ENCODE measurements at regions not wholly inside any gene's neighbourhood (a gene's known extent, or its start where the extent isn't known, plus 50 kb on each side); places are given as distances from the start of the nearest gene placed in this dataset.

DNA sequence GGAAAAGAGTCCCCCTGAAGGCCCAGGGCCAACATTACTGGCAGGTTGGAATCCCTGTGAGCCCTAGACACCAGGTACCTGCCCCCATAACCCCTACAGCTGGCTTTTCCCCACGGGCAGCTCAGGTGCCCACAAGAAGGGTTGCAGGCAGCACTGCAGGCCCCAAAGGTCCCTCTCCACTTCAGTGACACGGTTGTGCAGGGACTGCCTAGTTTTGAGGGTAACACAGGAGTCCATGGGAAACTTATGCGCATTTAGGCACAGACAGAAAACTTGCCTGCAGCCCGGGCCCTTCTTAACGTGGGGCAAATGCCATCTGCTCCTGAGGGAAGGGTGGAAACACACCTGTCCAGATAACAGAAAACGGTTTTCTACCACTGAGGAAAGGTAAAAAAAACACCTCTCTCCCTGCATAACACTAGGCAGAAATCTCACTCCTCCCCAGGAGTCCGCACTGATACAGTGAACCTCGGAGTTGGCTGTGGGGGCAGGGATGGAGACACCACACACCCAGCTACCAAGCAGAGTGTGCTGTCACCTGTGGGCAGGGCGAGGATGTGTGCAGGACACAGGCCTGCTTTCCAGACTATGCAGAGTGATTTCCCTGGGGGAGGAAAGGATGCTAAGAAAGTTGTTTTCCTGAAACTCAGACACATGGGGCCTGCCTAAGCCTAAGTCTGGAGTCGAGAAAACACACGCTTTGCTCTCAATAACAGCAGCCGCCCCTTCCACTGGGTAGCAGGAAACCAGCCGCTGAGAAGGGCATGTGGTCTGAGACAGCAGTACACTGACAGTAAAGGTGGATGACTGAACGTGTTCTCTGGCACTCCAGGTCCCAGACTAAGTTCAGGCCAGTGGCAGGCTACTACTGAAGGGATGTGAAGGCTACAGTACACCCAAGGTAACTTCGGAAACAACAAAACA lies 819.4 kb downstream of the DCDC2C start:
- no peaks in the 10 kb centered on the region for H3K4me1 Mint-ChIP-seq (ENCODE audit: low read depth)
- H3K36me3 Mint-ChIP-seq = no peaks in the 10 kb centered on the region
- H3K9me3 Mint-ChIP-seq = peaks cover 15% of the 10 kb centered on the region

DNA sequence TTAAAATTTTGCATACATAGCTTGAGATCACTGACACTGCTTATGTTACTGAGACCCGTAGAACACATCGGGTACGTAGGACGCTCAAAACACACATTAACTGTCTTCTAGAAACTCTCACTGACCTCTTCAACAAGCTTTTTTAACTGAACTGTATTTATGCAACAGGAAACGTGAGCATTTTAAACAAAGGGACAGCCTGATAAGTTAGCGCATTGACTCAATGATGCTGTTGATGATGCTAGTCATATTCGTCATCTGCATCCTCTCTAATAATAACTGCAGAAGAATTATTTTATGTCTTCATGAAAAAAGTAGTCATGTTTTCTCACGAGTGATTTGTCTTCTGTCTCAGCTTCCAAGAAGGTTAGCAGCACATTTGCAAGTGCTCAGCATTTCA lies 824.0 kb downstream of the DCDC2C start:
- no peak overlapping the region for H3K4me3 Mint-ChIP-seq
- CTCF ChIA-PET = no interaction called here
- intact Hi-C loops (cut with micrococcal nuclease) = no loop called here
- DNase-seq = no peak
- H3K4me1 Mint-ChIP-seq (ENCODE audit: low read depth) = no peaks in the 10 kb centered on the region
- H3K27ac Mint-ChIP-seq = no peak overlapping the region
- H3K9me3 Mint-ChIP-seq = peaks cover 13% of the 10 kb centered on the region
- H3K36me3 Mint-ChIP-seq = no peaks in the 10 kb centered on the region
- POLR2A ChIA-PET = no interaction called here
- H3K27me3 Mint-ChIP-seq = no peaks in the 10 kb centered on the region

More for the DNA sequence above, 819.4 kb downstream of the DCDC2C start:
- ChIA-PET POLR2A (no interaction called here), CTCF (no interaction called here)
- intact Hi-C loops (cut with micrococcal nuclease) = no loop called here
- no peak overlapping the region for H3K4me3 Mint-ChIP-seq
- DNase-seq = no peak
- no peak overlapping the region for H3K27ac Mint-ChIP-seq
- no peaks in the 10 kb centered on the region for H3K27me3 Mint-ChIP-seq

DNA sequence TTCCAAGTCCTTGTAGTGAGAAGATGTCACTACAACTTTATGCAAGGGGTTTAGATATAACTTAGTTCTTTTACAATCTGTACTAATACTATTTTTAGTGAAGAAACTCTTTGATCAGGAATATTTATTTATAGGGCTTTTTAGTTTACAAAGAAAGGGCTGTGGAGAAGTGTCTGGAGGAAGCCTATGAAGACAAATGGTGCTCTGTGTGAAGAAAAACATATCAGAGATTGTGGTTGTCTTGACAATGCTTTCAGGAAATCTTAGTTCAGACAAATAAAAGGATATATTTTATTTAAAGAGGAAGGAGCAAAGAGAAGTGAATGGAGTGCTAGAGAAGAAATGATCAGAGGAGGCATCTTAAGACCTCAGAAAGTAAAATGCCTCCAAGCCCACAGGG lies 824.9 kb downstream of the DCDC2C start:
- no peaks in the 10 kb centered on the region for H3K27me3 Mint-ChIP-seq
- peaks cover 13% of the 10 kb centered on the region for H3K9me3 Mint-ChIP-seq
- ChIA-PET CTCF (no interaction called here), POLR2A (no interaction called here)
- intact Hi-C loops (cut with micrococcal nuclease) = no loop called here
- no peak for DNase-seq
- H3K36me3 Mint-ChIP-seq = no peaks in the 10 kb centered on the region
- H3K4me3 Mint-ChIP-seq = no peak overlapping the region
- H3K27ac Mint-ChIP-seq = no peak overlapping the region
- H3K4me1 Mint-ChIP-seq (ENCODE audit: low read depth) = no peaks in the 10 kb centered on the region

DNA sequence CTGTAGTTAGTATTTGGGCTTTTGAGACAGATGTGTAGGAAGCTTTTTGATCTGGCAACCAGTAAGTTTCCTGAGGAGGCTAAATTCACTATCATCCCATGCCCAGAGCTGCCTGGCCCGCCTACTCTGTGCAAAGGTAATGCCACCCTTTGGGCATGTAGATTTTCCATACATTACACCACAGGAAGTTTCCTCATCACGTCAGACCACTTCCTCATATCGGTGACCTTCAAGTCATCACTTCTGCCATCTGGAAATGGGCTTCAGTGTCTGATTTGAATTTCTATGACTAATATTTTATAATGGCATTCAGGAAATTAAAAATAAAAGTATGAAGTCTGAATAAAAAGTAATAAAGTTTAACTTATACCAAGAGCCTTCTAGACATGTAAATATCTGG lies 825.4 kb downstream of the DCDC2C start:
- Mint-ChIP-seq H3K36me3 (no peaks in the 10 kb centered on the region), H3K27me3 (no peaks in the 10 kb centered on the region), H3K9me3 (peaks cover 13% of the 10 kb centered on the region), H3K4me3 (no peak overlapping the region), H3K27ac (no peak overlapping the region), H3K4me1 (ENCODE audit: low read depth) (no peaks in the 10 kb centered on the region)
- no peak for DNase-seq
- POLR2A ChIA-PET = no interaction called here
- CTCF ChIA-PET = no interaction called here
- intact Hi-C loops (cut with micrococcal nuclease) = no loop called here

DNA sequence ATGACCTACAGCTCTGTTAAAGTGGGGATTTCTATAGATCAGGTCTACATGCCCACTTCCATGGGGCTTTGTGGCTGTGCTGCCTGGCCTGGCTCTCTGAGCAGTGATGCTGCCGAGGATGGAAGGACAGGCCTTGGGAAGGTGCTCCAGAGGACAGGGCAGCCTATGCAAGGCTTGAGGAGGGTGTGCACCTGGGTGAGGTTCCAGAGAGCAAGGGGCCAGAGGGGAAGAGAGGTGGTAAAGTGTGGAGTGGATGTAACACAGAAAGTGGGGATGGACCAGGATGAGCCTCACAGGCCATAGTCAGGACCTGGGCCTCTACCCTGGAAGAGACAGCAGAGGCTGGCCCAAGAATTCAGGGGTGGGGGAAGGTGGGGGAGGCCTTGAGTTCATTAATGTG lies 826.4 kb downstream of the DCDC2C start:
- ChIA-PET CTCF (no interaction called here), POLR2A (no interaction called here)
- Mint-ChIP-seq H3K36me3 (no peaks in the 10 kb centered on the region), H3K4me3 (no peak overlapping the region), H3K4me1 (ENCODE audit: low read depth) (no peaks in the 10 kb centered on the region), H3K27ac (no peak overlapping the region), H3K9me3 (peaks cover 13% of the 10 kb centered on the region), H3K27me3 (no peaks in the 10 kb centered on the region)
- DNase-seq = no peak
- intact Hi-C loops (cut with micrococcal nuclease) = no loop called here

DNA sequence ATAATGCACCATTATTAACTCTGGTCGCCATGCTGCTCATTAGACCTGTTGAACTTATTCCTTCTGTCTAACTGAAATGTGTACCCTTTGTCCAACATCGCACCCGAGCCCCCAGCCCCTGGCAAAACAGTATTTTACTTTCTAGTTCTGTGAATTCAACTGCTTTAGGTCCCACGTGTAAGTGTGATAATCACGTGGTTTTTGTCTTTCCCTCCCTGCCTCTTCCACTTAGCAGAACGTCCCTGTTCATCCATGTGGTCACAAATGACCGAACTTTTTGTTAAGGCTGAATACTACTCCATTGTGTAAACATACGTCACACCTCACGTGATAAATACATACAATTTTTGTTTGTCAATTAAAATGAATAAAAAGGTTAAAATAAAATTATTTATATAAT lies 826.9 kb downstream of the DCDC2C start:
- H3K36me3 Mint-ChIP-seq = no peaks in the 10 kb centered on the region
- ChIA-PET CTCF (no interaction called here), POLR2A (no interaction called here)
- peaks cover 13% of the 10 kb centered on the region for H3K9me3 Mint-ChIP-seq
- no peak for DNase-seq
- H3K27ac Mint-ChIP-seq = no peak overlapping the region
- intact Hi-C loops (cut with micrococcal nuclease) = no loop called here
- H3K4me3 Mint-ChIP-seq = no peak overlapping the region
- no peaks in the 10 kb centered on the region for H3K27me3 Mint-ChIP-seq
- no peaks in the 10 kb centered on the region for H3K4me1 Mint-ChIP-seq (ENCODE audit: low read depth)

DNA sequence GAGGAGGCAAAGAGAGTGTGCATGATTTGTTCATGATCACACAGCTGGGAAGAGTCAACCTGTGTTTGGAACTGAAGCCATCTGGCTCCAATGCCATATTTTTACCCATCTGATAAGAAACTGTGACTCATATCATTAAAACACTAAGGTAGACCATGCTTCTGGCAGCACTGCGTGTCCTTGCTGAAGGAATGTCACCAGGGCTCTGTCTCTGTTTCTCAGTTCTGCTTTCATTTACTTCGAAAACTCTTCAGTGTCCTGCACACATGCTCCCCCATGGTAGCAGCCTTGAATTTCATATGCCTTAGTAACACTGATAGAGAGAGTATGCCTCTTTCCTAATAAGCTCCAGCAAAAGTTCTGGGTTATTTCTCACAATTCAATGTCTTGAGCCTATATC lies 830.4 kb downstream of the DCDC2C start:
- intact Hi-C loops (cut with micrococcal nuclease) = no loop called here
- no peaks in the 10 kb centered on the region for H3K36me3 Mint-ChIP-seq
- no peak overlapping the region for H3K27ac Mint-ChIP-seq
- ChIA-PET POLR2A (no interaction called here), CTCF (no interaction called here)
- H3K9me3 Mint-ChIP-seq = peaks cover 10% of the 10 kb centered on the region
- no peaks in the 10 kb centered on the region for H3K4me1 Mint-ChIP-seq (ENCODE audit: low read depth)
- no peak for DNase-seq
- H3K27me3 Mint-ChIP-seq = no peaks in the 10 kb centered on the region
- no peak overlapping the region for H3K4me3 Mint-ChIP-seq

DNA sequence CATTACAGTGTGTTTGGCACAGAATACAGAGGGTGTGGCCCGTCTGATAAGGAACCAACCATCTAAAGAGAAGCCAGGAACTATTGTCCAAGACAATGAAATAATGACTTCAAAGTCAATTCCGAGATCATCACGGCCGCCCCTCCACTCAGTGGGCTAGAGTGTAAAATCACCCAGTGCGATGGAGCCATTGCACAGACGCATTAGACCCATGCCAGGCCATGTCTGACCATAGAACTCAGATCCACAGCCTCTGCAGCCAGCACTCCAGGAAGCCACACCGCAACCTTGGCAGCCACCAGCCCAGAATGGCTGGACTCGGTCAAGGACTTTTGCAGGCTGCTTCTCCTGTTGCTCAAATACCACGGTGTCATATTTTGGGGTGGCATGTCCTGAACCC lies 835.7 kb downstream of the DCDC2C start:
- CTCF ChIA-PET = no interaction called here
- POLR2A ChIA-PET = no interaction called here
- intact Hi-C loops (cut with micrococcal nuclease) = no loop called here
- H3K27me3 Mint-ChIP-seq = no peaks in the 10 kb centered on the region
- no peak overlapping the region for H3K27ac Mint-ChIP-seq
- peaks cover 9% of the 10 kb centered on the region for H3K9me3 Mint-ChIP-seq
- no peaks in the 10 kb centered on the region for H3K4me1 Mint-ChIP-seq (ENCODE audit: low read depth)
- H3K4me3 Mint-ChIP-seq = no peak overlapping the region
- no peaks in the 10 kb centered on the region for H3K36me3 Mint-ChIP-seq
- DNase-seq = no peak

DNA sequence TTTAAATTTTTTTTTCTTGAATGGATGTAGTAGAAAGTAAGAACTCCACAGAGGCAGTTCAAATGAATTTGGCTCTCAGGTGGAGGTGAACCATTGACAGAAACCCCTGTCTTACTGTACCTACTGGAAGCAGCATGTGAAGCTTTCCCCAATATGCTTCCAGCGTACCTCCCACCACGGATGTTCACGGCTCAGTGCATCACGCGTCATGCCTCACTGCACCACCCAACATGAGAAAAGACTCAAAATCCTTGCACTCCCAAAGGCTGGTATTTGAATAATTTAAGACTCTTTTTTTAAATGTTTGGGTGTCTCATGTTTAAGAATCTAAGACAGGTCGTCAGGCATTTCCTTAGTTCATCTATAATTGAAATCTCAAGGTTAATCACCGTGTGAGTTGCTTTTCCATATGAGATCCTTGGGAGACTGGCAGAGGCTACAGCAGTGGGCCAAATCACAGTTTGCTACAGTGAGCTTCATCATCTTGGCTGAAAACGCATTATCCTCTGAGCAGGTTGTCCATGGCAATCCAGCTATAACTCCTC lies 846.4 kb downstream of the DCDC2C start:
- H3K4me3 Mint-ChIP-seq = no peak overlapping the region
- CTCF ChIA-PET = no interaction called here
- no peak overlapping the region for H3K27ac Mint-ChIP-seq
- no peaks in the 10 kb centered on the region for H3K27me3 Mint-ChIP-seq
- intact Hi-C loops (cut with micrococcal nuclease) = no loop called here
- POLR2A ChIA-PET = no interaction called here
- DNase-seq = no peak
- peaks cover 10% of the 10 kb centered on the region for H3K9me3 Mint-ChIP-seq
- no peaks in the 10 kb centered on the region for H3K4me1 Mint-ChIP-seq (ENCODE audit: low read depth)
- no peaks in the 10 kb centered on the region for H3K36me3 Mint-ChIP-seq

DNA sequence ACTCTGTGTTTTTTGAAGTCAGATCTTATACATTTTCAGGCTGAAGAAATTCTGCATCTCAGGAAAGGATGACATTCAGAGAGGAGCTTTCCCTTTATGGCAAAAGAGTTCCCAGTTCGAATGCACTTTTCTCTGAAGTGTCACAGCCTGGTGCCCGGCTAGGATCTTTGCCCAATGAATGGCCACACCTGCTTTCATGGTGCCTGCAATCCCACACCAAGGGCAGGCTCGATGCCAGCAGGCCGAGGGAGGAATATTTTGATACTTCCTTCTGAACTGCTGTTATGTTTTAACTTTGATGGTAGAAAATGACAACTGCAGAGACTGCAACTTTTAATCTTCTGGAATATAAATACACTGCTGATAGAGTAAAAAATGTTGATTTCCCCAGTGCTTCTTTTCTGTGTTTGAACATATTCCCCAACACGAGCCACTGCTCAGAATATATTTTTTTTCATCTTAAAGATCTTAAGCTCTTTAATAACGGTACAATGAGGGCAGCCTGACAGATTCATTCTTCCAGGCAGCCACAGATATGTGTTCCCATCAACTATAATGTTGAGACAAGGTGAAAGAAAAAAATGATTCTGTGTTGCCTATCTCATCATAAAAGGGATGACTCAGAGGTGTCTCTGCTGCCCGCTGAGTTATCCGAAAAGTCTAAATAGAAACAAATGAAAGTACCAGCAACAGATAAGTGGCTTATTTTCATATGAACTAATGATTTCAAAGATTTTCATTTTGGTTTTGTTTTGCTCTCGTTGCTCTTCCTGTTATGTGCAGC lies 848.5 kb downstream of the DCDC2C start:
- Mint-ChIP-seq H3K4me1 (ENCODE audit: low read depth) (no peaks in the 10 kb centered on the region), H3K27ac (no peak overlapping the region), H3K36me3 (no peaks in the 10 kb centered on the region), H3K4me3 (no peak overlapping the region), H3K27me3 (no peaks in the 10 kb centered on the region), H3K9me3 (peaks cover 12% of the 10 kb centered on the region)
- ChIA-PET CTCF (no interaction called here), POLR2A (no interaction called here)
- intact Hi-C loops (cut with micrococcal nuclease) = no loop called here
- no peak for DNase-seq

DNA sequence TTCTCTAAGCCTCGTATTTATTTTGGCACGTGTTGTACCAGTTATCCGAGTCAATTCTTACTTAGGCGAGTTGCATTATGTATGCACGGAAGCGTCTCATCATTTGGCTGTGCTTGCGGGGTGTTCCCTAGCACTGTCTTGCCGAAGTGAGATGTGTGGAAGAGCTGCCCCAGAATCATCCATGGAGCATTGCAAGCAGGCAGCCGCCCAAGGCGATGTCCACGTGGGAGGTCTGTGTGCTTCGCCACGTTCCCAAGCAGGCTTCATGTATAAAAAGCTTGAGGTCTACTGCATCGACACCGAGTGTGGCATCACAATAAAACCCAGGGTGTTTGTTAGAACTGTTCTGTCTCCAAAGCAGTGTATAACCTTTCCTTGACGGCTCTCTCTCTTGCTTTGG lies 849.9 kb downstream of the DCDC2C start:
- peaks cover 12% of the 10 kb centered on the region for H3K9me3 Mint-ChIP-seq
- intact Hi-C loops (cut with micrococcal nuclease) = no loop called here
- no peaks in the 10 kb centered on the region for H3K36me3 Mint-ChIP-seq
- H3K27me3 Mint-ChIP-seq = no peaks in the 10 kb centered on the region
- H3K4me3 Mint-ChIP-seq = no peak overlapping the region
- H3K27ac Mint-ChIP-seq = no peak overlapping the region
- H3K4me1 Mint-ChIP-seq (ENCODE audit: low read depth) = no peaks in the 10 kb centered on the region
- CTCF ChIA-PET = no interaction called here
- DNase-seq = no peak
- POLR2A ChIA-PET = no interaction called here

DNA sequence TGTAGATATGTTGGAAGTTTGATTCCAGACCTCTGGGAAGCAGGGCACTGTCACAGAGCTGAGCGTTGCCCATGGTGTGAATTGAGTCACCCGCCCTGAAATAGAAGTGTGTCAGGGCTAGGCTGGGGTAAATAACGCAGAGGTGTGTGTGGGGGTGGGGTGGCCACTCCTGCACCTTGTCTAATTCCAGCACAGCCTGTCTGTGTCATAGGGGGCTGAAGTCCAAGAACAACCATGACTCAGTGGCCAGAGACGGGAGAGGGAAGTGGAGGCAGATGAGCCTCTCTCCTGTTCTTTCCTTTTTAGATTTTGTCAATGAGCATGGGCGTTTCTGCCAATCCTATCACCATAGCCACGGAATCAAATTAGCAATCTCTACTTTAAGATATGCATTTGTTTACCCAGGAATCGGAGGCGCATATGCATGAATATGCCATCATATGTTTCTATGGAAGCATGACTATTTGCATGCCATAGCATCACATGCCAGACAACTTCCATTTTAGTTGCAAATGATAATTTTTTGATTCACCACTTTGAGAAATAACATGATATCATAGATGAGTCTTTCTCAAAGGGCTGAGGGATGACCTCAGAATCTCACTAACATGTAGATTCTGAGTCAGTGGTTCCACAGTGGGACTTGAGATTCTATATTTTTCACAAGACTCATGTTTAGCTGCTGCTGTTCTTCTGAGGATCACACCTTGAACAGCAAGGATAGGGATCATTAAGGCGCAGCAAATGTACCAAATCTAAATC lies 852.9 kb downstream of the DCDC2C start:
- no peak for DNase-seq
- H3K27me3 Mint-ChIP-seq = no peaks in the 10 kb centered on the region

More for the DNA sequence above, 852.9 kb downstream of the DCDC2C start:
- Mint-ChIP-seq H3K4me3 (no peak overlapping the region), H3K4me1 (ENCODE audit: low read depth) (no peaks in the 10 kb centered on the region), H3K27ac (no peak overlapping the region), H3K36me3 (no peaks in the 10 kb centered on the region), H3K9me3 (peaks cover 9% of the 10 kb centered on the region)
- intact Hi-C loops (cut with micrococcal nuclease) = no loop called here
- ChIA-PET POLR2A (no interaction called here), CTCF (no interaction called here)

Measured in activated CD4-positive, alpha-beta memory T cell treated with anti-CD3 and anti-CD28 coated beads for 36 hours (primary cell).